COLO668 (cell line): ENCODE measurements at regions not wholly inside any gene's neighbourhood (a gene's known extent, or its start where the extent isn't known, plus 50 kb on each side); places are given as distances from the start of the nearest gene placed in this dataset.
"Not testable (repeated sequence)": the region's sequence is repeated elsewhere in the genome, so short reads cannot be mapped to it uniquely, and the experiment has no call there.

Experiments used
- DNase-seq: peaks from one replicate; lab custom pipeline; 2025; ENCODE audit not compliant: unreplicated experiment; lab: John Stamatoyannopoulos, UW

DNA sequence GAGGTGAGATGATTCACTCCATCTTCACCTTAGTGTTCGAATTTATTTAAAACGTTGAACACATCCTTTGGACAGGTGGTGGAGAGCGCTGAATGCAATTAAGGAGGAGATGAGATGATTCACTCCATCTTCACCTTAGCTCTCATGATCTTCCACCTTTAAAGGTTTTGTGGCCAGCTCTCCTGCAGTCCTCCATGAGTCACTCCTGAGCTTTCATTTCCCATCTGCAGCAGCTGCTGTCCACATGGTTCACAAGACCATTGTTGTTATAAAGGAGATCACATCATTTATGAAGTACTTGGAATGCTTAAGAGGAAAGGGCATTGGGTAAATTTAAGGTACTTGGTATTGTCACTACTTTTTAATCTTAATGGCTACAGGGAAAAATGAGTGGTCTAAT, 298.5 kb downstream of the PAX3 start:
- DNase-seq = peak; percentile 11

DNA sequence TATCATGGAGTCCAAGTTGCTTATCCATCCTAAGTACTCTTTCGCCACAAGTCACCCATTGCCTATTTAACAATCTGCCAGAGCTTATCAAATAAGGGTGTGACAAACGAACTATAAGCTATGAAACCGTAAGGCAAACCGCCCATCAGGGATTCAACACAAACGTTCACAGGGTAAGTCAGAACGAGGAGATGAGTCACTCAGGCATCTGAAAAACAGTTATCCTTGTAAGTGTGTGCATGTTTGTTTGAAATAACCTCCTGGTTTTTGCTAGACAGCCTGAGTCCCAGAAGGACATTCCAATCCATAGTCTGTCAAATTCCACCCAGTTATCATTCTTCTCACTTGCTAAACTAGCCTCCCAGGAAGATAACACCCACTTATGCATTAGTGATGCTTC, 299.1 kb downstream of the PAX3 start:
- no peak for DNase-seq

DNA sequence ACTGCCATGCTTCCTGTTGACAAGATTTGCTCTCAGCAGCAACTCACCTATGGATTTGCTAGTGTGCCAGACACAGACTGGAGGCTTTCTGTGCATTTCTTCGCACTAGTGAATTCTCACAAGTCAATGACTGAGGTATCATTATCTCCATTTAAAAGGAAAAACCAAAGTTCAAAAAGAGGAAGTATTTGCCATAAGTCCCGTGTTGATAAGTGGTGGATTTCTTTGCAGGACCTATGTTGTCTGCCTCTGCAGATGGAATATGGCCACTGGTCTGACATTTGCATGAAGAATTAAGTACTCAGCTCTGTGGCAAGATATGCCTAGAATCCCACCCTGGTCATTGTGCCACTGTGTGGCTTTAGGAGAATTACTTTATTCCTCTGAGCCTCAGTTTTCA, 299.6 kb downstream of the PAX3 start:
- no peak for DNase-seq

DNA sequence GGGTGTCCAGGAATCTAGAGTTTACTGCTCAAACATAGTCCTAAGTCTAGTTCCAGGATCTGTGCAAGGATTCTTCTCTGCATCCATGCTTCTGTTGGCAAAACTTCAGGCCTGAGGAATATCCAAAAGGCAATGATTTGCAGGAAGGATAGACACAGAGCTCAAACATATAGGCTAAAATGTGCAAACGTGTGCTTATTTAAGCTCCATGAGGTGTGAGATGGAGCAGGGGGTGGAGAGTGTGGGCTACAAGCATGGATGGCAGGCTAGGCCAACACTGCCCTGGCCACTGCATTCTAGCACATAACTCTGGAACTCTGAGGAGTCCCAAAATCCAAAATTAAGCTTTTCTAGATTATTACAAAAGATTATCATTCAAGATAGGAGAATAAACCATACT, 301.1 kb downstream of the PAX3 start:
- DNase-seq = no peak

DNA sequence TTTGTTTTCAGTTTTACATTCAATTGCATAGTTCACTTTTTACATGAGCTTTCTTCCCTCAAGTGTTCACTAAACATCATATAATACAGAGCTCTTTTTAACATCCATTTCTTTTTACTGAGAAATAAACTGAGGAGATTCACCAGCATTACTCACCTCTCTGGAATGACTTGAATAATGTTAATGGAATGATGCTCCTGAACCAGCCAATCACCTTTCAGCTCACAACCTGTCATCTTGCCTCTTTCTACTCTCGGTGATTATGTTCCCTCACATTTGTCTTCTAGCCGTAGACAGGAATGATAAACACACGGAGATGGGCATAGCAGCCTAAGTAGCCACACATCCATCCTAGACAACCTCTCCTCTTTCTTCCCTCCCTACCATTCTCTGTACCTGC, 301.7 kb downstream of the PAX3 start:
- no peak for DNase-seq

DNA sequence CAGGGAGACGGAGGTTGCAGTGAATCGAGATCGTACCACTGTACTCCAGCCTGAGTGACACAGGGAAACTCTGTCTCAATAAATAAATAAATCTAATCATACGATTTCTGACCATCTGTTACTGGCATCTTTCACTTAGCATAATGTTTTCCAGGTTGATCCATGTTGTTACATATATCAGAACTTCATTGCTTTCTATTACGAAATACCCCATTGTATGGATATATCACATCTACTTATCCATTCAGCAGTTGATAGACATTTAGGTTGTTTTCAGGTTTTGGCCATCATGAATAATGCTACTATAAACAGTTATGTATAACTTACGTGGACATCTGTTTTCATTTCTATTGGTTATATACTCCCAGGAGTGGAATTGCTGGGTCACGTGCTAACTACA, 303.9 kb downstream of the PAX3 start:
- DNase-seq = no peak

DNA sequence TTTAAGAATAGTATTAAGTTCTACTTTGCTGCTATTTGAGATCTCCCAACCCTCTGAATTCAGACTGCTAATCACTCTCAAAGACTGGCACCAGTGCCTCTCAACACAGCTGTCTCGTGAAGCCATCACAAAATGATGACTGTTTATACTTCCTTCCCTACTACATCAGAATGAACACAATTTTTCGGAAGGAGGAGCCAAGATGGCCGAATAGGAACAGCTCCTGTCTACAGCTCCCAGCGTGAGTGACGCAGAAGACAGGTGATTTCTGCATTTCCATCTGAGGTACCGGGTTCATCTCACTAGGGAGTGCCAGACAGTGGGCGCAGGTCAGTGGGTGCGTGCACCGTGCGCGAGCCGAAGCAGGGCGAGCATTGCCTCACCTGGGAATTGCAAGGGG, 314.4 kb downstream of the PAX3 start:
- DNase-seq = not testable (repeated sequence)

DNA sequence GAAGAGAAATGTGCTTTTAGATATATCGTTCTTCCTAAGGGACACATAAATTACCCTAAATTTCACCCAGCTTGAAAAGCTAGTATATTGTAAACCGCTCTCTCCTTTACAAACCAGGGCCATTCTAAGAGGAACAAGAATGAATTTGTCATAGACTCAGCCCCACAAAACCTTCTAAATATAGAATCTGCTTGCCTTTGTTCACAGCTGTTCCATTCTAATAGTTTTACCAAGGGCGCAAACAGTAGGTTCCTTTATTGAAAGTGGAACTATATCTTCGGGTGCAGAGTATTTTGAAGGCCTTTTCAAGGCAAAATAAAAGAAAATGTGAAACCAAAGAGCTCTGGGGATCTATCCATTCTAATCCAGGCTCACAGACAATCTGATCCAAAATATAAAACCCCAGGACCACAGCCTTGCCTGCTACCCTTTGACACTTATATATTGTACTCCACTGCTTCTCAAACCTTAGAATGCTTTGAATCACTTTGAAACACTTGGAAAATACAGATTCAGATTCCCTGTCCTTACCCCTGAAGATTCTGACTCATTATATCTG, 316.8 kb downstream of the PAX3 start:
- DNase-seq = no peak

DNA sequence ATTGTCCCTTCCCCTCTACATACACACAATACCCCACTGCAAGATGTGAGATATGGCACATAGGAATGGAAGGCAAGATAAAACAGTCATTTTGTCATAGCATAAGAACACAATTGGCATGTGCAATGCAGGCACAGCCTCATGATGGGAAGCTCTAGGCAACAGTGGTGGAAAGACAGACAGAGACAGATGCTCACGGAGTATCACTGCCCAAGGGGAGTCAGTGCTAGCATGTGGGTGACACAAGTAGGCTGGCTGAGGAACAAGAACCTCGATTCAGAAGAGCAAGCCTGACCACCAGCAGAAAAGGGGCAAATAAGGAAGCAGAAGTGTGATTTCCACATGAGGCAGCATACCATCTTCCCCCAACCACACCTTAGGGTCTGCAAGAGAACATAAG, 323.6 kb downstream of the PAX3 start:
- DNase-seq = no peak

DNA sequence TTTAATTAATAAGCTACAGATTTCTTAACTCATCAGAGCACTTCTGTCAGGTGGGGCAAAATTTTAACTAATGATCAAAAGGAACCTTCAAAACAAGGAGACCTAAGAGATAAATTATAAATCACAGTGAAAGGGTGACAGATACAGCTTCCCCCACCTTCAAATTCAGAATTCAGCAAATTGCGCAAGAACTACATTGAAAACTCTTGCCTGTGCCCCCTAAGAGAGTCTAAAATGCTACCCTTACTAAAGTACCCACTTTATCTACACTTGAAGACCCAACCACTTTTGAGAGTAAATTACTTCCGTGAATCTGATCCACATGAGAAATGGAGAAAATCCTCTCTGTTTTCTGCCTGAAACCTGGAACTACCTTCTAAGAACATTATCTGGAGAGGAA, 324.9 kb downstream of the PAX3 start:
- DNase-seq = no peak

DNA sequence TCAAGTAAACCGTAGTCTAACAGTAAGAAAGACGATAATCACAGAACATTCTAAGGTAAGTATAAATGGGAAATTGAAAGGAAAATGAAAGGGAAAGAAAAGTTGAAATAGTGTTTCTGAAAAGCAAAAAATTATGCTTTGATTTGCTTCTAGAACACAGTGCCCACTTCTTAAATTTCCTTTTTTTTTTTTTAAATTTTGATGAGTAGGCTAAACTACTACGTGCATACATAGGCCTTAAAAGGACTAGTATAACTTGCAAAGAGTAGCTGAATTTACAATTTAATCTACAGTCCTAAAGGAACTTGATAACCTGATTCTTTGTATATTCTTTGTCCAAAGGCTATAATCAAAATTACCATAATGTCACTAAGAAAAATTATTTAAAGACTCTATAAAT, 325.3 kb downstream of the PAX3 start:
- no peak for DNase-seq

DNA sequence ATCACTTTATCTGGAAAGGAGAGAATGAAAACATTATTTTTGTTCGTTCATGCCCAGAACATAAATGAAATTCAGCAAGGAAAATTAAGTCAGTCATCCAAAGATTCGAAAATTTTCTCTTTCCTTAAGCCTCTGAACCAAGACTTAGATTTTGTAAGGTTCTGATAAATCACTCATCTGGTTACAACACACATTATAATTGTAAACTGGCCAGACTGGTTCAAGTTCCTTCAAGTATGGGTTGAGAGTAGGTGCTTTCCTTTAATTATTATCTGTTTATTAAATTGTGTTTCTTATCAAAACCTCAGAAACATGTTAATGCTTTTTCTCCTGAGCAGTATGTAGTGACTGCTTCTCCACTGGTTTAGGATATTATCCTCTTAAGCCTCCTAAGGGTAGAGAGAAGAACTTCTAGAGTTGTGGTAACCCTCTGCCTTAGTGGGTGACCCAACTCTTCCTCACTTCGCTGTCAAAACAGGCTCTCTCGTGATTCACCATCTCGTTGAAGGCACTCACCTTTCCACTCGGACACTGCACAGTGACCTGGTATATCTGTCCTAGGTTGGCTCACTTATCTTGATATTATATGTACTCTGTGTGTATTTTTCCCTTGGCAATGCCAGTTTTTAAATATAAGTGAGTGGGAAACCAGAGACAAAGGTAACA, 325.9 kb downstream of the PAX3 start:
- no peak for DNase-seq

DNA sequence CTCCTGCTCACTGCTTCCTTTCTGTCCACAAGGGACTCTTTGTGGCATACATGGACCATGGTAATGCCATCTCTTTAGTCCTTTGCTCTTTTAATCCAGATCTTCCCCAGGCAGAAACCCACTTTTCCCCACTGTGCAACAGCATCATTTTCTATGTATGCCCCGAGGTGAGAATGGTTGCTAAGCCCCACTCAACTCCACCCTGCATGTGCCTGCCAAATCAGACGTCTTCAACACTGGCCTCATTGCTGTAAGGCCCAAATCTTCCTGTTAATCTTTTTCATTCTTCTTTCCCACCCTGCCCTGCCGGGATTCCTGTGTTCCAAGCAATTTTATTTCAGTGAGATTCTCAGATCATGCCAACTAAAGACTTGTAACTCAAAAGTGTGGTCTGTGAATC, 328.4 kb downstream of the PAX3 start:
- DNase-seq = no peak

DNA sequence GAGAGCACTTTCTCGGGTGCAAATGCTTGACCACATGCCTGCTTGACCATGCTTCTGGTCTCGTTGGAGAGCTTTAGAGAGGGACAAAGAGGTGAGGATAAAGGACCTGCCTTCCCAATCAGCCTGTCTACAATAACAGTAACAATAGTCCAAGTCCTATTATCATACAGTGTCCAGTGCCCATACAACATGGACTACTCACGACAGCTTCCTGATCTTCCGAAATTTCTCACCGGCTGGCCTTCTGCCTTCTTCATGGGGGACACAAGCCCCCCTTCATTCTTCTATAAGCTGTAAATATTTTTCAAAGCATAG, 329.0 kb downstream of the PAX3 start:
- no peak for DNase-seq

DNA sequence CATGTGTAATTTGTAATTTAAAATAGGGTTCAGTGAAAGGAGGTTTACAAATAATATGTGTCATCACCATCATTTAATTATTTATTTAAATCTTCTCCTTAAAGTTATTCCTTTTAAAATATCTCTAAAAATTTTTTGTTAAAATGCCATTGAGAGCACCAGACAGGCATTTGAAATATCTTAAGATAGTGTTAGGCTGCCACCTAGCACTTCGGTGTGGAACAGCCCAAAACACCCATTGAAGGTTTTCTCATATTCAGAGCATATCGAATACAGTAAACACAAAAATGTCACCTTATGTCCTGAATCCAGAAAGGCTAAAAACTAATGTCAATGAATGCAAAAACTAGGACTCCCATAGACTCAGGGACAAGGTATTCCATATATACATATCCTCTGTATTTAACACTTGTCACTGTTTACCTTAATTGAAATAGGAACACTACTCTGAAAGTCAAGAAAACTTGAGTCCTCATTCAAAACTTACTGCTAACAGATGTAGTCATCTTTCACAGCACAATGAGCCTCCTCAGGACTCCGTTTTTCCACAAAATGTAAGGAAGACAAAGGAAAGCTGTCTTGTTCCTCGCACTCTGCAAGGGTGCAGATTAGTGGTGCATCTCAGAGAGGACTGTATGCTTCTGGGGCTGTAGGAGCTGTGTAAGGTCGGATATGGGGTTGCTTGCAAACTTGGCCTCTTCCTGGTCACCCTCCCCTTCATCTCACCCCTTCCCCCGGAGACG, 329.5 kb downstream of the PAX3 start:
- peak; percentile 12 for DNase-seq

DNA sequence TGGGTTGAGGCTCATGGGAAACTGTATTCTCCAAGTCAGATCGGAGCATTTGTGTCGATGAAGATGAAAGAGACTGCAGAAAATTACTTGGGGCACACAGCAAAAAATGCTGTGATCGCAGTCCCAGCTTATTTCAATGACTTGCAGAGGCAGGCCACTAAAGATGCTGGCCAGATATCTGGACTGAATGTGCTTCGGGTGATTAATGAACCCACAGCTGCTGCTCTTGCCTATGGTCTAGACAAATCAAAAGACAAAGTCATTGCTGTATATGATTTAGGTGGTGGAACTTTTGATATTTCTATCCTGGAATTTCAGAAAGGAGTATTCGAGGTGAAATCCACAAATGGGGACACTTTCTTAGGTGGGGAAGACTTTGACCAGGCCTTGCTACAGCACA, 336.6 kb downstream of the PAX3 start:
- no peak for DNase-seq

DNA sequence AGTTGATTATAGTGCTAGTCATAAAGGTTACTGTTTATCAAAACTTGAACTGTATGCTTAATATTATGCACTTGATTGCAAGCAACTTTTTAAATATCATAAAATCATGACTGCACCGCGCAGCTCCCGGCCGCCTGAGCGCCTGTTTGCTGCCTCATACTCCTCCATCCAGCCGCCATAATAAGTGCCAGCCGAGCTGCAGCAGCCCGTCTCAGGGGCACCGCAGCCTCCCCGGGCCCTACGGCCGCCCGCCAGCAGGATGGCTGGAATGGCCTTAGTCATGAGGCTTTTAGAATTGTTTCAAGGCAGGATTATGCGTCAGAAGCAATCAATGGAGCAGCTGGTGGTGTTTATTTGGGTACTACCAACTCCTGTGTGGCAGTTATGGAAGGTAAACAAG, 337.2 kb downstream of the PAX3 start:
- peak; percentile 67 for DNase-seq

DNA sequence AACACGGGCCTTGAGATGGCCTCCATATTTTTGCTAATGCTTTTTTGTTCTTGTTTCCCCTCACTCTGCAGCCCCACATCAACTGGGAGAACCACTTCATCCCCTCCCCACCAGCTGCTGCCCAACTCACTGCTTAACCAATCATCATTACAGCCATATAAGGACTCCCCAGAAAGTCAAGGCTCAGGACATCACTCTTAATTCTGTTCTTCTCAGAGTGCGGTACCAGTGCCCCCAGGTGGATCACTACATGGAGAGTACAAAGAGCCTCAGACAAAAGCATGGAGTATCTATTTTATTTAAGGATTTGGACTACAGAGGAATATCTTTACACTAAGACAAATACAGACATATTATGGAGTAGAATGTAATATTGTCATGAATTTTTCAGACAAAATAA, 340.6 kb downstream of the PAX3 start:
- DNase-seq = no peak

DNA sequence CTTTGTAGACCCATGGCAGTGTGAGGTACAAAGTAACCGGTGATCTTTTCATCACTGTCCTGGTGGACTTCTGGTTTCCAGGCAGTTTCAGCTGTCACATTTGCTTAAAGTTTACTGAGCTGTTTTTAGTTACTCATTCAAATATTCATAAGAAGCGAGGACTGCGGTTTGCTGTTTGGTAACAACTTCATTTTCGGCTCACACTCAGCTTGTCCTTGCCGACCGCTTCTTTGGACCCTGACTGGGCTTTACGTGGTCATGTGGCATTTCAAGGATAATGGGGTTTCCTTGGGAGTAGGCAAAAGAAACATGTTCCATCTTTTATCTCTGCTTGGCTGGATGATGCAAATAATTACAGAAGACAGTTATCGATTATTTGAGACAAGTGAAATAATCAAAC, 350.7 kb downstream of the PAX3 start:
- DNase-seq = no peak

DNA sequence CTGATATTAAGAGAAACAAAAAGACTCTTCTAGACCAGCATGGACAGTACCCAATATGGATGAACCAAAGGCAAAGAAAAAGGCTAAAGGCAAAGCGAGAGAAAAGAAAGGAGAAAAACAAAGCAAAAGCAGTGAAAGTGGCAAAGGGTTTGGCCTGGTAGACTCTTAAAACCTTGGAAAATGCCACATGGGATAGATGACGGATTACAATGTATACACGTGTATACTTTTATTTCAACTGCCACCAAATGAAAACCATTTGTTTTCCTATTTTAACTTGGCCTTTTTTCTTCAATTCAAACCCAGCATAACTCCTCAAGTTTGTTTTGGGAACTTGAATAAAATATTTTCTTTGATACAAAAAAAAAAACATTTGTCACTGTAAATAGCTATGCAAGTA, 354.3 kb downstream of the PAX3 start:
- not testable (repeated sequence) for DNase-seq

DNA sequence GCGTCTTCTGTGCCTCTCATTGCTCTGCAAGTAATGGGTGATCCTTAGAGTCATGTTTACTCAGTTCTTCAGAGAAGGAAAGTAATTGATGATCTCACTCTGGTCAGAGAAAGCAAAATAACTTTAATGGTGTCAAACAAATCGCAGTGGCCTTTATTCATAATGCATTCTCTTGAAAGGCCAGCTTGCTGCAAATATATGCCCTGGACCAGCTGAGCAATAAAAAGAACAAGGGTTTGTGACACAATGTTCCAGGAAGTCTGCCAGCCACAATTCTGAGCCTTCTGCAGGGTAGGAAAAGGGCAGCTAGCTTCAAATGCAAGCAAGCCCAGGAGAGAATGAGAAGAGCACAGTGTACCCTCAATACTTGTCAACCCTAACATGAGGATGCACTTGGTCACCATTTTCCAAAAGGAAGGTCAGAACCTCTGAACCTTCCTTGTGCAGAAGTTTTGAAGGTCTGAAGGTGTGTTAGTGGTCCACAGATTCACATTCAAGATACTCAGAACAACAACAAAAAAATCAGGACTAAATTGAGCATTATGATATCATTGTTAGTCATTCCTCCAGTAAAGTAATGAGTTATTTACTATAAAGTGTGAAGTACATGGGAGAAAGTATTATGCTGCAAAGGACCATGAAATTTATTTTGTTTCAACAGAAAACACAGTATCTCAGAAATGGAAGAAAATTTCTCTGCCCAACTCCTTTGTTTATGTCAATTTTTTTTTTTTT, 355.6 kb downstream of the PAX3 start:
- no peak for DNase-seq
